ENCODE measurements at regions not wholly inside any gene's neighbourhood (a gene's known extent, or its start where the extent isn't known, plus 50 kb on each side); places are given as distances from the start of the nearest gene placed in this dataset.

- no peaks in the 10 kb centered on the region for H3K9me3 Mint-ChIP-seq
- no peaks in the 10 kb centered on the region for H3K36me3 Mint-ChIP-seq
- DNase-seq, result no peak
- no peaks in the 10 kb centered on the region for H3K4me1 Mint-ChIP-seq
- no peaks in the 10 kb centered on the region for H3K27me3 ChIP-seq (ENCODE audit: insufficient read depth, low read length, poor library complexity, severe bottlenecking)
- peaks cover 4 to 19% of the 10 kb centered on the region in 2 donors for H3K27me3 Mint-ChIP-seq
- no peaks in the 10 kb centered on the region for H3K4me1 ChIP-seq (ENCODE audit: insufficient read depth, low read length)
- no peak overlapping the region for H3K4me3 ChIP-seq (ENCODE audit: low read length)
- no peak overlapping the region for H3K4me3 Mint-ChIP-seq
- CTCF ChIA-PET, result no interaction called here
- no peaks in the 10 kb centered on the region for H3K9me3 ChIP-seq (ENCODE audit: low read length)
- POLR2A ChIA-PET, result interaction anchor here (0.5 kb wide), 1 partner anchor 28 kb away, joined by 3 read pairs; no protein-coding TSS in a partner anchor
- H3K27ac ChIP-seq (ENCODE audit: low read depth, low read length), result no peak overlapping the region
- no peaks in the 10 kb centered on the region for H3K36me3 ChIP-seq (ENCODE audit: insufficient read depth, low read length)
- no peak overlapping the region for H3K27ac Mint-ChIP-seq
Measured at GRCh38 chr2:126835261-126835660, 63.4 kb upstream of the TEX51 start.

GRCh38 chr2:126835831-126836230, 62.9 kb upstream of the TEX51 start:
- no peak for DNase-seq
- POLR2A ChIA-PET, result no interaction called here
- H3K9me3 ChIP-seq (ENCODE audit: low read length), result no peaks in the 10 kb centered on the region
- H3K27ac Mint-ChIP-seq, result no peak overlapping the region
- no peaks in the 10 kb centered on the region for H3K4me1 ChIP-seq (ENCODE audit: insufficient read depth, low read length)
- H3K27me3 Mint-ChIP-seq, result peaks cover 4 to 23% of the 10 kb centered on the region in 2 donors
- CTCF ChIA-PET, result no interaction called here
- H3K27me3 ChIP-seq (ENCODE audit: insufficient read depth, low read length, poor library complexity, severe bottlenecking), result no peaks in the 10 kb centered on the region
- no peaks in the 10 kb centered on the region for H3K36me3 Mint-ChIP-seq
- H3K27ac ChIP-seq (ENCODE audit: low read depth, low read length), result no peak overlapping the region
- no peaks in the 10 kb centered on the region for H3K9me3 Mint-ChIP-seq
- H3K36me3 ChIP-seq (ENCODE audit: insufficient read depth, low read length), result no peaks in the 10 kb centered on the region
- no peak overlapping the region for H3K4me3 Mint-ChIP-seq
- no peak overlapping the region for H3K4me3 ChIP-seq (ENCODE audit: low read length)
- no peaks in the 10 kb centered on the region for H3K4me1 Mint-ChIP-seq

GRCh38 chr2:126836761-126837679, 61.7 kb upstream of the TEX51 start:
- POLR2A ChIA-PET, result no interaction called here
- H3K27ac ChIP-seq (ENCODE audit: low read depth, low read length), result no peak overlapping the region
- no peak overlapping the region for H3K4me3 ChIP-seq (ENCODE audit: low read length)
- no peaks in the 10 kb centered on the region for H3K9me3 Mint-ChIP-seq
- H3K4me1 Mint-ChIP-seq, result no peaks in the 10 kb centered on the region
- no peak for DNase-seq
- peaks cover 2 to 23% of the 10 kb centered on the region in 2 donors for H3K27me3 Mint-ChIP-seq
- no peaks in the 10 kb centered on the region for H3K36me3 ChIP-seq (ENCODE audit: insufficient read depth, low read length)
- no peaks in the 10 kb centered on the region for H3K27me3 ChIP-seq (ENCODE audit: insufficient read depth, low read length, poor library complexity, severe bottlenecking)
- peak overlapping the region in 1 of 8 donors; percentile 5 for H3K27ac Mint-ChIP-seq
- H3K4me3 Mint-ChIP-seq, result no peak overlapping the region
- no peaks in the 10 kb centered on the region for H3K36me3 Mint-ChIP-seq
- H3K9me3 ChIP-seq (ENCODE audit: low read length), result no peaks in the 10 kb centered on the region
- H3K4me1 ChIP-seq (ENCODE audit: insufficient read depth, low read length), result no peaks in the 10 kb centered on the region
- CTCF ChIA-PET, result no interaction called here

- Mint-ChIP-seq H3K36me3 (no peaks in the 10 kb centered on the region), H3K27ac (no peak overlapping the region), H3K27me3 (peaks cover 2 to 23% of the 10 kb centered on the region in 2 donors), H3K9me3 (no peaks in the 10 kb centered on the region), H3K4me1 (no peaks in the 10 kb centered on the region), H3K4me3 (no peak overlapping the region)
- Histone ChIP-seq H3K27me3 (ENCODE audit: insufficient read depth, low read length, poor library complexity, severe bottlenecking) (no peaks in the 10 kb centered on the region), H3K36me3 (ENCODE audit: insufficient read depth, low read length) (no peaks in the 10 kb centered on the region), H3K4me3 (ENCODE audit: low read length) (no peak overlapping the region), H3K27ac (ENCODE audit: low read depth, low read length) (no peak overlapping the region), H3K9me3 (ENCODE audit: low read length) (no peaks in the 10 kb centered on the region), H3K4me1 (ENCODE audit: insufficient read depth, low read length) (no peaks in the 10 kb centered on the region)
- CTCF ChIA-PET, result interaction anchor here (2.1 kb wide), 1 partner anchor 10 kb away, joined by 4 read pairs; no protein-coding TSS in a partner anchor
- DNase-seq, result no peak
- POLR2A ChIA-PET, result no interaction called here
Measured at GRCh38 chr2:126837966-126838715, 60.5 kb upstream of the TEX51 start.

- Mint-ChIP-seq H3K4me3 (no peak overlapping the region), H3K36me3 (no peaks in the 10 kb centered on the region), H3K27me3 (peaks cover 2 to 23% of the 10 kb centered on the region in 2 donors), H3K9me3 (no peaks in the 10 kb centered on the region), H3K4me1 (no peaks in the 10 kb centered on the region), H3K27ac (no peak overlapping the region)
- Histone ChIP-seq H3K4me1 (ENCODE audit: insufficient read depth, low read length) (no peaks in the 10 kb centered on the region), H3K9me3 (ENCODE audit: low read length) (no peaks in the 10 kb centered on the region), H3K36me3 (ENCODE audit: insufficient read depth, low read length) (no peaks in the 10 kb centered on the region), H3K27me3 (ENCODE audit: insufficient read depth, low read length, poor library complexity, severe bottlenecking) (no peaks in the 10 kb centered on the region), H3K27ac (ENCODE audit: low read depth, low read length) (no peak overlapping the region), H3K4me3 (ENCODE audit: low read length) (no peak overlapping the region)
- DNase-seq, result no peak
- POLR2A ChIA-PET, result no interaction called here
- CTCF ChIA-PET, result interaction anchor here (2.1 kb wide), 1 partner anchor 9 kb away, joined by 4 read pairs; no protein-coding TSS in a partner anchor
Measured at GRCh38 chr2:126838716-126838985, 60.0 kb upstream of the TEX51 start.

- Histone ChIP-seq H3K4me1 (ENCODE audit: insufficient read depth, low read length) (no peaks in the 10 kb centered on the region), H3K27me3 (ENCODE audit: insufficient read depth, low read length, poor library complexity, severe bottlenecking) (no peaks in the 10 kb centered on the region), H3K4me3 (ENCODE audit: low read length) (no peak overlapping the region), H3K27ac (ENCODE audit: low read depth, low read length) (no peak overlapping the region), H3K36me3 (ENCODE audit: insufficient read depth, low read length) (no peaks in the 10 kb centered on the region), H3K9me3 (ENCODE audit: low read length) (no peaks in the 10 kb centered on the region)
- no peak for DNase-seq
- Mint-ChIP-seq H3K4me3 (no peak overlapping the region), H3K36me3 (no peaks in the 10 kb centered on the region), H3K9me3 (no peaks in the 10 kb centered on the region), H3K27ac (no peak overlapping the region), H3K27me3 (peaks cover 2 to 23% of the 10 kb centered on the region in 2 donors), H3K4me1 (no peaks in the 10 kb centered on the region)
- CTCF ChIA-PET, result interaction anchor here (2.1 kb wide), 1 partner anchor 8 kb away, joined by 4 read pairs; no protein-coding TSS in a partner anchor
- POLR2A ChIA-PET, result no interaction called here
Measured at GRCh38 chr2:126839796-126840195, 58.9 kb upstream of the TEX51 start.

- Mint-ChIP-seq H3K27ac (no peak overlapping the region), H3K36me3 (no peaks in the 10 kb centered on the region), H3K4me3 (no peak overlapping the region), H3K9me3 (peaks cover 0 to 2% (median 0%) of the 10 kb centered on the region in 5 donors), H3K4me1 (no peaks in the 10 kb centered on the region), H3K27me3 (peaks cover 2 to 21% of the 10 kb centered on the region in 2 donors)
- no peaks in the 10 kb centered on the region for H3K9me3 ChIP-seq (ENCODE audit: low read length)
- H3K36me3 ChIP-seq (ENCODE audit: insufficient read depth, low read length), result no peaks in the 10 kb centered on the region
- no peak overlapping the region for H3K4me3 ChIP-seq (ENCODE audit: low read length)
- no peaks in the 10 kb centered on the region for H3K27me3 ChIP-seq (ENCODE audit: insufficient read depth, low read length, poor library complexity, severe bottlenecking)
- H3K4me1 ChIP-seq (ENCODE audit: insufficient read depth, low read length), result no peaks in the 10 kb centered on the region
- POLR2A ChIA-PET, result no interaction called here
- CTCF ChIA-PET, result no interaction called here
- H3K27ac ChIP-seq (ENCODE audit: low read depth, low read length), result no peak overlapping the region
- DNase-seq, result no peak
Measured at GRCh38 chr2:126843081-126843480, 55.6 kb upstream of the TEX51 start.

GRCh38 chr2:126846241-126846640, 52.4 kb upstream of the TEX51 start:
- no peak overlapping the region for H3K4me3 Mint-ChIP-seq
- H3K9me3 Mint-ChIP-seq, result peaks cover 0 to 2% (median 0%) of the 10 kb centered on the region in 5 donors
- ChIA-PET POLR2A (no interaction called here), CTCF (no interaction called here)
- H3K27me3 Mint-ChIP-seq, result peaks cover 4 to 7% of the 10 kb centered on the region in 2 donors
- H3K4me1 ChIP-seq (ENCODE audit: insufficient read depth, low read length), result no peaks in the 10 kb centered on the region
- no peaks in the 10 kb centered on the region for H3K36me3 Mint-ChIP-seq
- no peak for DNase-seq
- no peaks in the 10 kb centered on the region for H3K9me3 ChIP-seq (ENCODE audit: low read length)
- no peaks in the 10 kb centered on the region for H3K36me3 ChIP-seq (ENCODE audit: insufficient read depth, low read length)
- H3K27me3 ChIP-seq (ENCODE audit: insufficient read depth, low read length, poor library complexity, severe bottlenecking), result no peaks in the 10 kb centered on the region
- H3K27ac ChIP-seq (ENCODE audit: low read depth, low read length), result no peak overlapping the region
- no peak overlapping the region for H3K27ac Mint-ChIP-seq
- no peaks in the 10 kb centered on the region for H3K4me1 Mint-ChIP-seq
- H3K4me3 ChIP-seq (ENCODE audit: low read length), result no peak overlapping the region

Measured in CD8-positive, alpha-beta memory T cell (primary cell).